Kidney tubule cell (primary cell): ENCODE measurements at regions not wholly inside any gene's neighbourhood (a gene's known extent, or its start where the extent isn't known, plus 50 kb on each side); places are given as distances from the start of the nearest gene placed in this dataset.

Experiments
- DNase-seq: peaks from one replicate; pipeline ENCODE4 v3.0.0-alpha.2; 2018; ENCODE audit warnings: low spot score

DNA sequence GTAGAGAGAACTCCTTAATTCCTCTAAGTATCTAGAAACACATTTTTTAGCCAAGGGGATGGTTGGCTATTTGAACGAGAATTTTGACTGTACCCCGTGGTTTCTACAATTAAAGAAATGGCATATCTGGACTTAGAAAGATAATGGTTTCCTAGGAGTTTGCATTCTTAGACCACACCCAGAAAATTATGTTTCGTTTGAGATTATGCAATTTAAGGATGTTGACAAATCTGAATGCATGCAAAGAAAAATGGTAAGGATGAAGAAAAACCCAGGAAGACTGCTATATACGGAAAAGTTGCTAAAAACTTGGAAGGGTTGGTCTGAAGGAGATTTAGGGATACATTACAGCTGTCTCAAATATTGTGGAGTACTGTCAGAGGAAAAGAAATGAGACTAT is 538.5 kb upstream of the WWC1 start:
- no peak for DNase-seq

DNA sequence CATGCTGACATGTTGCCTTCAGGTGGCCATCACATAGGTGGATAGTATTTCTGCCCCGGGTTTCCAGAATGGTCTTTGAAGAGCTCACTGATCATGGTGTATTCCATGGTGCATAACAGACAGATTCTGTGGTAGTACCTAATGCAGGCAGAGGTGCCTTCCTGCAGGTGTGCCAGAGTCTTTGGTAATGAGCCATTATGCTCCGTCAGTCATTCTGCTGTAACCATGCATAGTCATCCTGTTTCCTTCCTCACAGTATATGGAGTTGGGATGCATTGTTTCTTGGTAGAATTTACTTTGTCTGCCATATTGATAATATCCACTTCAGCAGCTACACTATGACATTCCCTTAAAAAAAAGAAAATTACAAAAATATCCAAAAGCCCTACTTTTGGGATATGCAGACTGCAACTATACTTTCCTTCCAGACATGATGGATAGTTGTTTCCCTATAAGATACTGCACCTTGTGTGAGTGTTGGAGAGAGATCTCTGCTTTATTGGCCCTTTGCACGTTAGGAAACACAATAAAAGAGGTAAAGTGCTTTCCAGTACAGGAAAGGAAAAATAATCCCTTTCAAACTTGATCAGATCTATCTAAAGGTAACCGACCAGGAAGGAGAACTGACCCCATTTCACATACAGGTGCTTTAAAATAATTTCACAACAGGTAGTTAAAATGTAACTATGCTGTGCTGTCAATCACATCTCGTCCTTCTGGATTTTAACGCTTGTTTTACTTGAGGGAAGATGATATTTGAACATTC is 537.5 kb upstream of the WWC1 start:
- peak; percentile 28 for DNase-seq

DNA sequence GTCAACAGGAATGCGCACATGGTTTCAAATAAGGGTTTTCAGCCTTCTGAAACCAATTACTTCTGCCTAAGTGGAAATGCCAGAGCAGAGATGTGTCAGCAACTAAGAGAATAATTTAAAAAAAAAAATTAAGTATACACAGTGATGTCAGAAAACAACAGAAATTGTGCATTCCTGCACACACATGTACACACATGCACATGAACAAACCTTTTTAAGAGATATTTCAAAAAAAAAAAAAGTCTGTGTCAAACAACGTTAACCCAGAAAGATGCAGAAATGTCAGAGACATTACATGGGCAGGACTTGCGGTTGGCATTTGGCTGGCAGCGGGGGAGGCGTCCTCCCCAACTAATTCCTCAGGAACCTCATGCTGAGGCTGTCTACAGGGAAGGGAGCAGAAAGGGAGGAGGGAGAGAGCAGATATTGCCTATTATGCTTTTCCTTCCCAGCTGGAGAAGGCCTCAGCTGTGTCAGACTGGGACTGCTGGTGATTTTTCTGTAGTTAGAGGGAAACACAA is 536.9 kb upstream of the WWC1 start:
- peak; percentile 67 for DNase-seq

DNA sequence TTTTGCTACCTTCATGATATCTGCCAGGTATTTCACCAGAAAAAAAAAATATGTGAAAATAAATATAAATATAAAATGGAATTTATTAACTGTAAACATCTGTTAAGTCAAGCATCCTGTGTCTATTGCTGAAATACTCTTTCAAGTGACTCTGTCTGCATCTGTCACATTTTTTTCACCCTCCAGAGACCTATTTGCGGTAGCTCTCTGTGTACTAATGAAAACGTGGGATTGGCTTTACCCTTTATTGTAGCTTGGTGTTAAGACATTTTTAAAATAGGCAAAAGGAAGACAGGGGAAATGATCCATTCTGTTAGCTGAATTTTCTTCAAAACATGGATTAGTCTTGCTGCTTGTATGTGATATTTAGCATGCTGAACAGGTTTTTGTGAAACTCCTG is 536.0 kb upstream of the WWC1 start:
- no peak for DNase-seq

DNA sequence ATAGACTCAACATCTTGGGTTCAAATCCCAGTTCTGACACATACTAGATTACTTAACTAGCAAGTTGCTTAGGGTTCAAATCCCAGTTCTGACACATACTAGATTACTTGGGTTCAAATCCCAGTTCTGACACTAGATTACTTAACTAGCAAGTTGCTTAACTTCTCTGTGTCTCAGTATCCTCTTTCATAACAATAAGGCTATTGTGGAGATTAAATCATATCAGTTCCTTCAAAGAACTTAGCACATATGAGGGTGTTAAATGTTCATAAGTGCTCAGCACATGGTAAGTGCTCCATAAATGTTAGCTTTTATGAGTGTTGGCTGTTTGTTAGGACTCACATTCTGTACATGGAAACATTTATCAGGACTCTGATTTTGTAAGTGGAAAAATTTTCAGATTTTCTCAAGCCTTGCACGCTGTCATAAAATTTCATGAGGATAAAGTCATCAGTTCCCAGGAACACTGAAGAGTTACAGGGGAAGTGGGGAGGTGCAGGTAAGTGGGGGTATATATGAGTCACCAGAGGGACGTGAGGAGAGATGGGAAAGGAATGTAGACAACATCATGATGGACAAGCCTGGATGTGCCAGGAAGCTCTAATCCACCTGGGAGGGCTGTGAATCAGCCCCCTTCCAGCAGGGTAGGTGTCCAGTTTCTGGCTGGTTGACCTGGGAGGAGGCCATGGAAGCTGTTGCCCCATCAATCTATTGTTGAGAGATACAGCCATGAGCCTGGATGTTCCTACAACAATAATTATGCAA is 532.2 kb upstream of the WWC1 start:
- peak; percentile 100 for DNase-seq

DNA sequence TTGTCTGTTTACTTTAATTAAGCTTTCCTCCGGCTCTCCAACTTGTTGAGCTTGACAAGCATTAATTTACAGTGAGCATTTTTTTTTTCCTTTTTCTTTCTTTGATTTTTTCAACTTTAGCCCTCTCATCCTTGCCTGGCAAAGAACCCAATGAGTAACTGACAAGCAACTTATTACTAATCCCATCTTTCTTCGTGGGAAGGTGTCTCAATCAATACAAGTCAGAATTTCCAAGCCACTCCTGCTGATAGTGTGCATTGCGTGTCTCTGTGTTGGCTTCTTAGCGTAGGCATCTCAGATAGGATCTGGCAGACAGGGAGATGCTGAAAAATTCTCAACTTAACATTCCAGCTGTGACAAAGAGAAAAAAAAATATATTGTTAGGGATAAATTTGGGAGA is 527.7 kb upstream of the WWC1 start:
- peak; percentile 25 for DNase-seq

DNA sequence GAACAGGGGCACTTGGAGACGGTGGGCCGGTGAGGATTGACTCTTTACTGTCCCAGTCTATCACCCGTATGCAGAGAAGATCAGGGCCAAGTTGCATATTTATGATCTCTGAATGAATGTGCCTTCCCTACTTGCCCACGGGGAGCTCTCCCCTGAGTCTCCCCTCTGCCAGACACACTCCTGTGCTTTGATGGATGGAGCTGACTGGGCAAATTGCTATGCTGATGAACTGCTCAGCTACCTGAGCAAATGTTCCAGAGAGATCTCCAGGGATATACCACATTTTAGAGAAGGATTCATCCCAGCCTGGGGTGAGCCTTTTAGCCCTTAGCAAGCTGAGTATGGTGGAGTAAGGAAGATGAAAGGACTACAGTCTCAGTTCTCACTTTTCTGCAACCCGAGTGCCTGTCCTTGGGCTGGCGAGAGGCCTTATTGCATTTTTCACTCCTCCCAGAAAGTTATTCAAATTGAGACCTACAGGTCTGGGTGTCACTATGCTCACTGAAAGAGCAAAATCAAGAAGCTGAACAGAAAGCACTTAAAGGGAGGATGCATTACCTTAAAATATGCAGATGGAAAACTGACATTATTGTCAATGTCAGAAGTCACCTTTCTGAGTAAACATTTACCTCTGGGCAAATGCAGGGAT is 526.7 kb upstream of the WWC1 start:
- no peak for DNase-seq

DNA sequence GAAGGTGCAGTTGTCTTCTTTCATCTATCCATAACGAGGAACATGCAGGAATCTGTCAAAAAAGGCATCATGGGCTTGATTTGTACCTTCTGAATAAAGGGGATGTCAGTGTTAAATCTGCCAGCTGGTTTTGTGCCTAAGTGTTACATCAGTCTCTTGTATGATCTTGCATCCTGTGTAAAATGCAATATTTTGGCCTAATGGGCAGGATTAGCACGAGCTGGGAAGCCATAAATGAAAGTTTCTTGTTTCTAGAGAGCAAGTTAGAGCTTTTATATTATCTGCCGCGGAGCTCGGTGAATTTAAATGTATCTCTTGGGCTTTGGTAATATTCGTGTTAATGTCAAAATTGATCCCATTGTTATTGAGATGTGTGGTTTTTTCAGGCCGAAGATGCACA is 526.1 kb upstream of the WWC1 start:
- no peak for DNase-seq

DNA sequence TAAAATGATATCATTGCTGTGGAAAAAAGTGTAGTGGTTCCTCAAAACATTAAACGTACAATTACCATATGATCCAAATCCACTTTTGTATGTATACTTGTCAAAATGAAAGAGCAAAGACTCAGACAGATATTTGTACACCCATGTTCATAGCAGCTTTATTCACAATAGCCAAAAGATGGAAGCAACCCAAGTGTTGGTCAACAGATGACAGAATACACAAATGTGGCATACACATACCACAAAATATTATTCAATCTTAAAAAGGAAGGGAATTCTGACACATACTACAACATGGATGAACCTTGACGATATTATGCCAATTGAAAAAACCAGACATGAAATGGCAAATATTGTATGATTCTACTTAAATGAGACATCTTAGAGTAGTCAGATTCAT is 524.5 kb upstream of the WWC1 start:
- DNase-seq, result no peak

DNA sequence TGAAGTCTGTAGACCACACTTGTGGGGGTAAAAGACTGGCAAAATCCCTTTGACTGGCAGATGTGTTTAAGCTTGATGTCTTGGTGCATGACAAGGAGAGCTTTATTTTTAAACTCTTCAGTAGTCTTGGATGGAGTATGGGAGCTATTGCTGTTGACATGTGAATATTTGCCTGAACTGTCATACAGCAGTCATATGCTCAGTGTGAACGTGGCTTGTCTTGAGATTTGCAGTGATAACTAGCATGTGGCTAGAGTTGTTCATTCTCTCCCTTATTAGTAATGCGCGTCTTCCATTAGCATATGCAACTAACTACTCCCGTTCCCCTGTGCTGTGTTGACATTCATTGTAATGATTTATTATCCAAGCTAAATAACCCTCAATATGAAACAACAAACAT is 523.6 kb upstream of the WWC1 start:
- DNase-seq, result no peak

DNA sequence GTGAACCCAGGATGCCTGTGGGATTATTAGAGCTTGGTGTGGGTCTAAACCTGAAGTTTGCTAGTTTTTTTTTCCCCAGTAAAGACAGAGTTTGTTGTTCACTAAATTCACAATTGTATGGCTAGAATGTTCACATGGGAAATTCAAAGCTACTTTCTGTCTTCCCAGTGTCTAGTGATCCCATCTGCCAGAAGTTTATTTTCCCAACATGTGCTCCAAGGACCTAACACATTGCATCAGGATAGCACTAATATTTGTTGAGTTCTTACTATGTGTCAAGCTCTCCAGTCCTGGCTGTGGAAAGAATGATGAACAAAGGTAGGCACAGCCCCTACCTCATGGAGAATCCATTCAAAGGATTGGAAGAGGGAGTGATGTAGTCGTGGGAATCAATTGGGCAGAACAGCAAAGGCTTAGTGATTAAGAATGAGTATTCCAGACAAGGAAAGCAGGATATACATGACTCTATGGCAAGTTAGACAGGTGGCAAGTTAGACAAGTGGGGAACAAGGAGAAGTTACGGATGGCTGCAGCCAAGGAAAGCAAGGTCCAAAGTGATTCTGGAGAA is 521.5 kb upstream of the WWC1 start:
- DNase-seq, result peak; percentile 72

DNA sequence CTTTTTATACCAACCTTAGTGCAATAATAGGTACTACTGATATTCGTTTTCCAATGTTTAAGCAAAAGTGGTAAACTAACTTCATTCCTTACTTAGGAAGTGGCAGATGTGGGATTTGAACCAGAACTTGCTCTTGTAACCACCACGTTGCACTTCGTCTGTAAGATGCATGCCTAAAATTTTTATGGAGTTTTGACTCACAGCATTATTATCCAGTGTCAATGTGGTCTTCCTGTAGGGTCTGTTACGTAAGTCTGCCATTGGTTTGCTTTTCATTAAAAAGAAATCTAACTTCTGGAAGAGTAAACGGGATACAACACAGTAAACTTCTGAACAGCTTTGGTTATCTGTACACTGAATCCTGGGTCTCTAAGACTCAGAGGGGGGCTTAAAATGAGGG is 521.0 kb upstream of the WWC1 start:
- DNase-seq, result peak; percentile 24

DNA sequence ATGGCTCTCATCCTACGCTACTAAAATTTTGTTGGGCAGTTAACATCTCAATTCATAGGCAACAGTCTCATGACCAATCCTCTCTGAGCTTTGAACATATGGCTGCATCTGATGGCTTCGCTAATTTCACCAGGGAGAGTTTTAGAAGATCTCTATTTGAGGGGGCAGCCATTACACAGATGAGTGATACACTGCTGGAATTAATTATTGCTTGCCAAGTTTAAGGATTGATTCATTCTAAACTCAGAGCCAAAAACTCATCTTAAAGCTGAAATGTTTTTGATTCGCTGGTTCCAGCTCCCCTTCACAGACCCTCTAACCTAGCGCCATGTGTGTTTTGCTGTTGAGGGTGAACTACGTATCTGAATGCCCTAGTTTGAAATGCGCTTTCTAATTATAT is 519.9 kb upstream of the WWC1 start:
- DNase-seq, result no peak

DNA sequence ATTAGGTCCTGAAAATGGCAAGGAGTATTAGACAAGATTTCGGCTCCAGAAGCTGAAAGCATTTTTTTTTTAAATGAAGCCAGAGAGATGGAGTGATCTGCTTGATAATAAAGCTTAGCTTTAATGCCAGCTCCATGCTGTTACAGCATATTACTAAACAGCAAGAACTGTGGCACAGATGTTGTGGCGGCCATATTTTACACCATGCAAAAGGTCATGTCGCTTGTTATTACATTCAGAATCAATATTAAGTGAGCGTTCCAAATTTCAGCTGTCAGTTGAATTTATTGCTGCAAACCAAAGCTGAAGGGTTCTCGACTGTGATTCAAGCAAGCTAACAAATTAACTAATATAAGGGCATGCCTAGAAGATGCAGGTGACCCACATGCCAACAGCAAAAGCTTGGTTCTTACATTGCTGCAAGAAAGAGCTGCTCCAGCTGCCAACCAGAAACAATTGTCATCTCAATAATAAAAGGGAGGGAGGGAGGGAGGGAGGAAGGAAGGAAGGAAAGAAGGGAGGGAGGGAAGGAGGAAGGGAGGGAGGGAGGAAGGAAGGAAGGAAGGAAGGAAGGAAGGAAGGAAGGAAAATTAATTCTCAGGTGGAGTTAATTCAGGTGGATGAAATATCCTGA is 517.7 kb upstream of the WWC1 start:
- DNase-seq, result no peak

DNA sequence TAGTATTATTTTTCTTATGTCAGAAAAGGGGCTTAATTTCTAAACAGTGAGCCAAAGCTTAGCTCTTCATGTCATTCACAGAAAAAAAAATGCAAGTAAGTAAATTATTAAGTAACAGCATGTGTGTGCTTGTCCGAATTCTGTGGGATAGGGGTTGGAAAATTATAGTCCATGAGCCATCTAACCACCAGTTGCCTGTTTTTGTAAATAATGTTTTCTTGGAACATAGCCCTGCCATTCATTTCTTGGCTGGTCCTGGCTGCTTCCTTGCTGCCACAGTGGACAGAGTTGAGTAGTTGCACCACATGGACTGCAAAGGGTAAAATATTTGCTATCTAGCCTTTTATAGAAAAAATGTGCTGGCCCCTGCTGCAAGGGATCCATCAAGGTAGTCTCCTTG is 513.7 kb upstream of the WWC1 start:
- no peak for DNase-seq

DNA sequence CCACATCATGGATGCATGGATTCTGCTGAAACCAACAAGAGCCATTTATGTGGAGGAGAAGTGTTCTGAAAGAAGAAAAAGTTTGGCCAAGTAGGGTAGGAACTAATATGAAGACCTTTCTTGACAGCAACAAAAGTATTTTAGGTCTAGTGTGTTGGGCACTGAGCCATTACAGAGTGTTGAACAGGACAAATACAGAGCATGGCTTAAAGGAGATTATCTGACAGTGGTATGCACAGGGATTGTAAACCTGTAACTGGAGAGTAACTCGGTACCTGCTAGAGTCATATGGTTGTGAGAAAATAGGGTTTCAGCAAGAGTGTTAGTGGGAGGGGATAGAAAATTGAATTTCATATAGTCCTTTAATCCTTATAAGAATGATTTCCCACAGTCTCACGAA is 513.2 kb upstream of the WWC1 start:
- no peak for DNase-seq

DNA sequence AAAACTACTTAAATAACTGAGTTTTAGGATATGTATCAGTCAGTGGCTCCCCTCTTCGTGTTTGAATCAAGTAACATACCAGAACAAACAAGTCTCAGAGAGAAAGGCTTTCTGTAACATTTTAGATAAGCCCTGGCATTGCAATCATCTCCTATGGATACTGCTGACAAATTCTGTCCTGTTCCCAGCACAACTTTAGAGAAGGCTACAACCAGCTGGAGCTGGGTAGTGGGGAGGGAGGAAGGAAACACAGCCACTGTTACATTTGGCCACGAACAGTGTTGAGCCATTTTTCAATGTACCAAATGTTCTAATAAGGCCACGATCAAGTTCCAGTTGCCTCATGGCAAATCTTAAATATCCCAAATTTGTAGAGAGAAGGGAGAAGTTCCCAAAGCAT is 511.8 kb upstream of the WWC1 start:
- DNase-seq, result no peak

DNA sequence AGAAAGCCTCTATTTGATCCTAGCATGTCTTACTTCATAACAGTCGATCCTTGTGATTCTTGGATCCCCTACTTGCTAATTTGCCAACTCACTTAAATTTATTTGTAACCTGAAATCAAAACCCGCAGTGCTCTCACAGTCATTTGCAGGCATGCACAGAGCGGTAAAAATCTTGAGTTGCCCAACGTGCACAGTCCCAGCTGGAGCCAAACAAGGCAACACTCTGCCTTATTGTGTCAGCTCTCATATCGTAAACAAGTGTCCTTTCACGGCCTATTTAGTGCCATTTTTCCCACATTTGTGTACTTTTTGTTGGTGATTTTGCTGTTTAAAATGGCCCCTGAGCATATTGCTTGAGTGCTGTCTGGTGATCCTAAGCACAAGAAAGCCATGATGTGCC is 511.3 kb upstream of the WWC1 start:
- DNase-seq, result no peak

DNA sequence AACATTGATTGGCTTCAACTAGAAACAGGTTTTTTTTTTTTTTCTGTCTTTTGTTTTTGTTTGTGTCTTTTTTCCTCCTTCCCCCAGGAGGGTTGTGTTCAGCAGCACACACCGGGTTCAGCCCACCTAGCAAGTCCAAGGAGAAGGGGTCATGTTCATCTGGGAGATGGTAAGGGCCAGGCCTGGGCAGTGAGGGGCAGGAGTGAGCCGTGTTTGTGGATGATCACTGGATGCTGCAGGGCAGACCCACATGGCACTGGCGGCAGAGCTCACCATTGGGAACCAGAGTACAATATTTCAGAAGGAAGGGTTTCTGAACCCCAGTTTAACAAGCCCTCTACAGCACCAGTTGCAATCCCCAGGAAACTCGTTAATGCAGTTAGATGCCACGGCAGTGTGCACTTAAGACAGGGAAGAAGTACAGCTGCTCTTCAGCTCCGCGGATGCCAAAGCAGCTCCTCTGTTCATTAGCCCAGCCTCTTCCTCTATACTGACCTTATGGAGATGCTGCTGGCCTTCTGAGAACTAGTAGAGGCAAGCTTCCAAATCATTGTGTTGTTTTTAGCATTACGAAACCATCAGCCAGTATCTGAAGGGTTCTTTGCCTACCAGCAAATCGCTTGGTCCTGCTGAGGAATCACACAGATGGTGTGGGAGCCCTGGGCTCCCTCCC is 508.2 kb upstream of the WWC1 start:
- no peak for DNase-seq

DNA sequence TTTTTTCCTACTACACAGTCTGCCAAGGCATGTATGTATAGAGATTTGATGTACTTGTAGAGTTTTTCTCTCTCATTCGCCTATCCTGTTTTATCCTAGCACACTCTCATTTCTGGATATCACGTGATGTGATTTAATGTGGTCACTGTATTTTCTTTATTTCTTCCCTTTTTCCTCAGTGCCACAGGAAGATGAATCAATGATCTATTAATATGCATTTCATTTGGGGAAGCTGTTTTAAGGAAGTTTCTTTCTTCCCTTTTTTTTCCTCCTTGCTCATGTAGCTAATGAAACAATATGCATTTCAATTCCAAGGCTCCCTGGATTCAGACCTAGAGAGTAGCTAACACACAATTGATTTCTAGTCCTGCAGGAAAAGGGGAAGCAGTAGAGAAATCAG is 506.3 kb upstream of the WWC1 start:
- no peak for DNase-seq

DNA sequence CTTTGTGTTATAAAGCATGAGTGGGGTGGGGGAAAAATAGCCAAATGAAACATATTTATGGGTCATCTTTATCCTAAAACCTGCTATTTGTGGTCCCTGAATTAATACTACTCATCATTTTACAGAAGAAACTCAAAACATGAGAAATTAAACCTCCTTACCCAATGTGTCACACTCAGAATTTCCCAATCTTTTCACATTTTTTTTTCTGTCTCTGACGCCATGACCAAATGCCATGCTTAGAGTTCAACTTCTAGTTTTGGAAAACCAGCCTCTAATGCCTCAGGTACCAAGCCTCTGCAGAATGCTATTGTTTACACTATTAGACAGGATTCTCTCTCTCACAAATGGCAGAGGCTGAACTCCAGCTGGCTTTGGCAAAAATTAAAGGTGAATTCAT is 505.5 kb upstream of the WWC1 start:
- no peak for DNase-seq
